ENCODE measurements at regions not wholly inside any gene's neighbourhood (a gene's known extent, or its start where the extent isn't known, plus 50 kb on each side); places are given as distances from the start of the nearest gene placed in this dataset.
"Not testable (repeated sequence)": the region's sequence is repeated elsewhere in the genome, so short reads cannot be mapped to it uniquely, and the experiment has no call there.

DNA sequence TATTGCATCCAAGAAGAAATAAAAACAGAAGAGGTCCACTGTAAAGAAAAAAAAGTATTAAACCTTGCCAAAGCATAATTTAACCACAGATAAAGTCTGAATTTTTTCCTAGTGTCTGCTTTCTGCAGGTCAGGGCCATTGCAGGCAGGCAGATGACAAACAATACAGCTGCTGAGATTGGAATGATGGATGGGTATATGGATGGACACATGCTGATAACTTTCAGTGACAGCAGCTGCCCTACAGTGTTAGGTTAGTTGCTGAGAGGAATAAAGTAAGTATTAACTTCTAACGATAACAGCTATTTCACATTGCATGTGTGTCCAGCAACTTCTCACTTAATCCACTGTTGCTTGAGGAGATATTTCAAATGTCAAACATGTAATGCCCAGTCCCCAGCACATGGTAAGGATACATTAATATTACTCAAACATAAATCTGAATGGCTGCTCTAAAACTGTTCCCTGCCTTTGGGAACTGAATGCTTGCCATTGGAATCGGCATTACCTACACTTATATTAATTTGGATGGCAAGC lies 515.3 kb downstream of the RMST start:
- no peak overlapping the region for H3K27ac ChIP-seq
- TF ChIP-seq, protein P1, sequence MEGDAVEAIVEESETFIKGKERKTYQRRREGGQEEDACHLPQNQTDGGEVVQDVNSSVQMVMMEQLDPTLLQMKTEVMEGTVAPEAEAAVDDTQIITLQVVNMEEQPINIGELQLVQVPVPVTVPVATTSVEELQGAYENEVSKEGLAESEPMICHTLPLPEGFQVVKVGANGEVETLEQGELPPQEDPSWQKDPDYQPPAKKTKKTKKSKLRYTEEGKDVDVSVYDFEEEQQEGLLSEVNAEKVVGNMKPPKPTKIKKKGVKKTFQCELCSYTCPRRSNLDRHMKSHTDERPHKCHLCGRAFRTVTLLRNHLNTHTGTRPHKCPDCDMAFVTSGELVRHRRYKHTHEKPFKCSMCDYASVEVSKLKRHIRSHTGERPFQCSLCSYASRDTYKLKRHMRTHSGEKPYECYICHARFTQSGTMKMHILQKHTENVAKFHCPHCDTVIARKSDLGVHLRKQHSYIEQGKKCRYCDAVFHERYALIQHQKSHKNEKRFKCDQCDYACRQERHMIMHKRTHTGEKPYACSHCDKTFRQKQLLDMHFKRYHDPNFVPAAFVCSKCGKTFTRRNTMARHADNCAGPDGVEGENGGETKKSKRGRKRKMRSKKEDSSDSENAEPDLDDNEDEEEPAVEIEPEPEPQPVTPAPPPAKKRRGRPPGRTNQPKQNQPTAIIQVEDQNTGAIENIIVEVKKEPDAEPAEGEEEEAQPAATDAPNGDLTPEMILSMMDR (conservative IDR thresholded peaks at IDR 0.05): no peak

DNA sequence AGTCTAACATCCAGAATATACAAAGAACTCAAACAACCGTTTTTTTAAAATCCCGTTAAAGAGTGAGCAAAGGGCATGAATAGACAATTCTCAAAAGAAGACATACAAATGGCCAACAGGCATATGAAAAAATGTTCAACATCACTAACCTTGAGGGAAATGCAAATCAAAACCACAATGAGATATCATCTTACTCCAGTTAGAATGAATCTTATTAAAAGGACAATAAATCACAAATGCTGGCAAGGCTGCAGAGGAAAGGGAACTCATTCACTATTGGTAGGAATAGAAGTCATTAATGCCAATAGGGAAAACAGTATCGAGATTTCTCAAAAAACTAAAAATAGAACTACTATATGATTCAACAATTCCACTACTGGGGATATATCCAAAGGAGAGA lies 520.1 kb downstream of the RMST start:
- TF ChIP-seq, protein P1 (conservative IDR thresholded peaks at IDR 0.05): no peak
- H3K27ac ChIP-seq: no peak overlapping the region

DNA sequence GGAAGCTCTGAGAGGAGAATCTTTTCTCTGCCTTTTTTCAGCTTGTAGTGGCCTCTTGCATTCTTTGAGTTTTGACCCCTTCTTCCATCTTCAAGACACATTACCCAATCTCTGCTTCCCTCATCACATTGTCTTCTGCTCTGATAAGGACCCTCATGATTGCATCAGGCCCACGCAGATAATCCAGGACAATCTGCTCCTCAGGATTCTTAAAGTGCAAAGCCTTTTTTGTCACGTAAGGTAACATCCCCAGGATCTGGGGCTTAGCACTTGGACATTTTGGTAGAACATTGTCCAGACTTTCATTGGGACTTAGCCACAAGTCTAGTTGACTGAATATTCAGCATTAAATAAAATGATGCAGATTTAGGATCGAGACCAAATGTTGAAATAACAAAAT lies 521.2 kb downstream of the RMST start:
- TF ChIP-seq, protein P1 (conservative IDR thresholded peaks at IDR 0.05): no peak
- no peak overlapping the region for H3K27ac ChIP-seq

DNA sequence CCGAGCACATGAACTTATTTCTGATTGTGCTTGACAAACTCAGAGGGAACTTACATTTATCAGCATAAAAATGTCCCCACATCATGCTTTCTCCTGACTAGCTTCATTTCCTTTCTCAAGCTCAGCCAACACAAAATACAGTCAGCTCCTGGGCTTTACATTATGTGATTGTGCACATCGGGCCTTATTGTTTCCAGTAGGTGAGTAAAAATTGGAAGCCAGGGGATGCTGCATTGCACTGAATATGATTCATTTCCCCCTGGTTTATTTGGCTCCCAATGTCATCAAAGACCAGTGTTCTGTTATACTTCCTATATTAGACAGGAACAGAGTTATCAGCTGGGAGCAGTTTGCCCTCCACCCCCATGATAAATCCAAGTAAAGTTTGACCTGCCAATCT lies 521.8 kb downstream of the RMST start:
- TF ChIP-seq, protein P1 (conservative IDR thresholded peaks at IDR 0.05): no peak
- H3K27ac ChIP-seq: no peak overlapping the region

DNA sequence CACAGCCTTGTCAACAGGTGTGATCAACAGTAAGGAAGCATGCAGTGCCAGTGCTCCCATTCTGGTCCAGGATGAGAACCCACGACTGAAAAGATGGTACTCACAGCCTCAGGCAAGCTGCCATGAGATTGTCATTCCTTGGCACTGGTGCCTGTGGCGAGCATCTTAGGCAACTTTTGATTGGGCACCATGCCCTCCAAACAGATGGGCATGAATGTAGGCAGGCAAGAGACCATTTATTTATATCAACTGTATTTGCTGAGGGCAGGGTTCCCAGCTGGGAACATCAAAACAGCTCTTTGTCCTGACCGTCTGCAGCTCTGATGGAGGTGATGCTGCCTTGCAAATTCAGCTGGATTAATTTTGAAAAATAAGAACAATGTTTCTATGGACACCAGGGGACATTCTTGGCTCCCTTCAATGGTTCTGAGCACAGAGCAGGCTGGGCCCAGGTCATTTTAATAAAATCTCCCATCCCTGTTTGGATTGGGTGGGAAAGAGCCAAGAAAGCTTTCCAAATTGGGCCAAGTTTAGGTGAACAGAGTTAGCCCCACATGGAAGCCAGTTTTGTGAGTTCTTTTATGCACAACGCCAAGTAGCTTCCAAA lies 522.5 kb downstream of the RMST start:
- TF ChIP-seq, protein P1 (conservative IDR thresholded peaks at IDR 0.05): no peak
- no peak overlapping the region for H3K27ac ChIP-seq

DNA sequence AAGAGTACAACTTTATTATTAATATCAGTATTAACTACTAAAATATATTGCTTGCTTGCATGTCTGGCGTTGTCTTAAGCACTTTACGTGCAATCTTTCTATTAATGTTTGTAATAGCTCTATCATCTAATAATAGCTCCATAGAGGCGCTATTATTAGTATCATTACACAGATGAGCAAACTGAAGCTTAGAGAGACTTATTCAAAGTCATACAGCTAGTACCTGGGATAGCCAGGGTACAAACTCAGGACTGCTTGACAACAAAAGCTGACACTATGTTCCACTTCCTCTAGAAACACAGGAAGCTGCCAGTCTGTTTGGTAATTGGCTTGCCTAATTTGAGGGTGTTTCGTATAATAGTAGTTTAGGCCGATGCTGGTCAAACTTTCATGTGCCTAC lies 523.2 kb downstream of the RMST start:
- TF ChIP-seq, protein P1 (conservative IDR thresholded peaks at IDR 0.05): no peak
- H3K27ac ChIP-seq: no peak overlapping the region

DNA sequence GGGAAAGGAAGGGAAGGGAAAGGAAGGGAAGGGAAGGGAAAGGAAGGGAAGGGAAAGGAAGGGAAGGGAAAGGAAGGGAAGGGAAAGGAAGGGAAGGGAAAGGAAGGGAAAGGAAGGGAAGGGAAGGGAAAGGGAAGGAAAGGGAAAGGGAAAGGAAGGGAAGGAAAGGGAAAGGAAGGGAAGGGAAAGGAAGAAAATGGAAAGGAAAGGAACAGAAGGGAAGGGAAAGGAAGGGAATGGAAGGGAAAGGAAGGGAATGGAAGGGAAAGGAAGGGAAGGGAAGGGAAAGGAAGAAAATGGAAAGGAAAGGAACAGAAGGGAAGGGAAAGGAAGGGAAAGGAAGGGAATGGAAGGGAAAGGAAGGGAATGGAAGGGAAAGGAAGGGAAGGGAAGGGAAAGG lies 526.0 kb downstream of the RMST start:
- H3K27ac ChIP-seq: not testable (repeated sequence)

DNA sequence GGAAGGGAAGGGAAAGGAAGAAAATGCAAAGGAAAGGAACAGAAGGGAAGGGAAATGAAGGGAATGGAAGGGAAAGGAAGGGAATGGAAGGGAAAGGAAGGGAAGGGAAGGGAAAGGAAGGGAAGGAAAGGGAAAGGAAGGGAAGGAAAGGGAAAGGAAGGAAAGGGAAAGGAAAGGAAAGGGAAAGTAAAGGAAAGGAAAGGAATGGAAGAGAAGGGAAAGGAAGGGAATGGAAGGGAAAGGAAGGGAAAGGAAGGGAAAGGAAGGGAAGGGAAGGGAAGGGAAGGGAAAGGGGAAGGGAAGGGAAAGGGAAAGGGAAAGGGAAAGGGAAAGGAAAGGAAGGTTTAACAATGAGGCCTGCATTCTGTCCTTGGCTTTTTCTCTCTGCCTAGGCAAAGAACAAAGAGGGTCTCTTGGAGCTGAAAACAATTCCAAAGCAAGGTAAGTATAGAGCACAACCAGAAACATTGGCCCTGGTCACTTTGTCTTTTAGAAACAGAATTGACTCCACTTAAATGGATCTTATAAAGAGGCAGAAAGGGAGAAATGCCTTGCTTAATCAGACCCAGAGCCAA lies 525.9 kb upstream of the TMPO start:
- no peak overlapping the region for H3K27ac ChIP-seq
- TF ChIP-seq, protein P1 (conservative IDR thresholded peaks at IDR 0.05): no peak
